K562 (cell line): ENCODE measurements at regions not wholly inside any gene's neighbourhood (a gene's known extent, or its start where the extent isn't known, plus 50 kb on each side); places are given as distances from the start of the nearest gene placed in this dataset.

Source experiments
- CC2D1A ChIP-seq: fragments of 450-650 bp; IDR thresholded peaks from 2 replicates; pipeline ENCODE4 v1.6.1; 2017; ENCODE audit warnings: mild to moderate bottlenecking
- CCAR2 ChIP-seq: fragments of 200-400 bp; formaldehyde crosslinking; IDR thresholded peaks from 2 replicates; pipeline ENCODE4 v1.6.1; 2017; ENCODE audit warnings: mild to moderate bottlenecking, low read depth, low read length
- HNRNPLL ChIP-seq: fragments of 200-400 bp; formaldehyde crosslinking; IDR thresholded peaks from 2 replicates; pipeline ENCODE4 v1.6.1; 2017; ENCODE audit warnings: low read length, low read depth, mild to moderate bottlenecking; ENCODE audit not compliant: poor library complexity, severe bottlenecking
- HSF4 ChIP-seq: fragments of 250-450 bp; sonication (Bioruptor Pico); IDR thresholded peaks from 2 replicates; pipeline ENCODE4 v2.1.2; 2022; ENCODE audit warnings: mild to moderate bottlenecking, moderate library complexity, borderline replicate concordance
- IRF2 ChIP-seq: sonication (generic); formaldehyde crosslinking; IDR thresholded peaks from 2 replicates; pipeline ENCODE4 v1.8.1; 2022; ENCODE audit warnings: mild to moderate bottlenecking, missing genetic modification reagents
- JUNB ChIP-seq: fragments of 450-650 bp; formaldehyde crosslinking; conservative IDR thresholded peaks from 2 replicates; pipeline ENCODE4 v1.4.0; 2020; ENCODE audit warnings: mild to moderate bottlenecking
- KLF1 ChIP-seq: fragments of 450-650 bp; IDR thresholded peaks from 2 replicates; pipeline ENCODE4 v1.6.1; 2016; ENCODE audit warnings: missing genetic modification characterization, missing compliant biosample characterization
- LCOR ChIP-seq: sonication (generic); formaldehyde crosslinking; IDR thresholded peaks from 2 replicates; pipeline ENCODE4 v1.8.0; 2022; ENCODE audit warnings: mild to moderate bottlenecking, missing genetic modification reagents
- MCM5 ChIP-seq: fragments of 450-650 bp; IDR thresholded peaks from 2 replicates; pipeline ENCODE4 v1.6.1; 2016; ENCODE audit warnings: low read depth
- MNT ChIP-seq, 2 experiments: fragments of 450-650 bp; conservative IDR thresholded peaks; 2 replicates each; pipeline ENCODE4 v1.6.1; 2017; ENCODE audit warnings: mild to moderate bottlenecking in 2 of 2, moderate library complexity in 2 of 2
- MTA3 ChIP-seq: fragments of 450-650 bp; formaldehyde crosslinking; IDR thresholded peaks from 2 replicates; pipeline ENCODE4 v1.6.1; 2017; ENCODE audit warnings: mild to moderate bottlenecking, borderline replicate concordance
- NR2C1 ChIP-seq, 2 experiments: fragments of 450-650 bp; IDR thresholded peaks; 2 replicates each; pipeline ENCODE4 v1.6.1; 2017; ENCODE audit warnings: mild to moderate bottlenecking in 2 of 2, antibody characterized with exemption in 1 of 2, inconsistent platforms in 1 of 2, missing compliant biosample characterization in 1 of 2, missing genetic modification characterization in 1 of 2
- RAD21 ChIP-seq, 2 experiments: fragments of 250-450 bp in 1 of 2; fragments of 450-650 bp in 1 of 2; sonication (Bioruptor Pico) in 1 of 2; formaldehyde crosslinking in 1 of 2; IDR thresholded peaks in 1 of 2; conservative IDR thresholded peaks in 1 of 2; 2 replicates each; pipeline versions ENCODE4 v1.4.0 to v1.8.0; 2020 to 2022; ENCODE audit warnings: mild to moderate bottlenecking in 2 of 2, moderate library complexity in 1 of 2
- SMAD2 ChIP-seq: fragments of 150-350 bp; IDR thresholded peaks from 2 replicates; pipeline ENCODE4 v1.6.1; 2014; ENCODE audit warnings: low read depth, mild to moderate bottlenecking, low read length
- SMARCA5 ChIP-seq: fragments of 450-650 bp; IDR thresholded peaks from 2 replicates; pipeline ENCODE4 v1.6.1; 2016
- SRSF3 ChIP-seq: fragments of 200-400 bp; formaldehyde crosslinking; IDR thresholded peaks from 2 replicates; pipeline ENCODE4 v1.6.1; 2016; ENCODE audit warnings: mild to moderate bottlenecking, low read length, moderate library complexity; ENCODE audit not compliant: insufficient read depth
- TFAM ChIP-seq: fragments of 250-450 bp; sonication (Bioruptor Pico); conservative IDR thresholded peaks from 2 replicates; pipeline ENCODE4 v1.5.0; 2021; ENCODE audit warnings: mild to moderate bottlenecking, moderate library complexity
- WHSC1 ChIP-seq: IDR thresholded peaks from one replicate; pipeline ENCODE4 v1.6.1; 2012; ENCODE audit warnings: low read length, control low read depth, inconsistent platforms
- XRCC5 ChIP-seq: fragments of 200-400 bp; formaldehyde crosslinking; IDR thresholded peaks from 2 replicates; pipeline ENCODE4 v1.6.1; 2017; ENCODE audit warnings: low read depth, mild to moderate bottlenecking, low read length
- ZNF263 ChIP-seq: sonication (generic); formaldehyde crosslinking; IDR thresholded peaks from 2 replicates; pipeline ENCODE4 v1.8.0; 2022; ENCODE audit warnings: mild to moderate bottlenecking, missing genetic modification reagents, borderline replicate concordance
- ZNF354B ChIP-seq: fragments of 250-450 bp; sonication (Bioruptor Pico); IDR thresholded peaks from 2 replicates; pipeline ENCODE4 v1.4.0; 2020
- ZNF75A ChIP-seq: fragments of 450-650 bp; formaldehyde crosslinking; IDR thresholded peaks from 2 replicates; pipeline ENCODE4 v1.4.0; 2020; ENCODE audit warnings: mild to moderate bottlenecking
- ZNF766 ChIP-seq: fragments of 200-800 bp; sonication (Bioruptor generic); conservative IDR thresholded peaks from 2 replicates; pipeline ENCODE4 v1.6.1; 2016; ENCODE audit warnings: missing genetic modification characterization, missing compliant biosample characterization
- TF ChIP-seq, protein P1 (sequence below): sonication (generic); formaldehyde crosslinking; IDR thresholded peaks from 2 replicates; pipeline ENCODE4 v1.8.1; 2022; ENCODE audit warnings: missing genetic modification reagents
- TF ChIP-seq, protein P2 (sequence below): sonication (generic); formaldehyde crosslinking; IDR thresholded peaks from 2 replicates; pipeline ENCODE4 v1.8.0; 2022; ENCODE audit warnings: mild to moderate bottlenecking, missing genetic modification reagents
- TF ChIP-seq, protein P3 (sequence below): fragments of 450-650 bp; IDR thresholded peaks from 2 replicates; pipeline ENCODE4 v1.6.1; 2014; ENCODE audit warnings: low read depth, mild to moderate bottlenecking, moderate library complexity, borderline replicate concordance

GRCh38 chr17:33908363-33909064 lies 346.6 kb upstream of the CCL2 start (continued):
- TF ChIP-seq, protein P1, sequence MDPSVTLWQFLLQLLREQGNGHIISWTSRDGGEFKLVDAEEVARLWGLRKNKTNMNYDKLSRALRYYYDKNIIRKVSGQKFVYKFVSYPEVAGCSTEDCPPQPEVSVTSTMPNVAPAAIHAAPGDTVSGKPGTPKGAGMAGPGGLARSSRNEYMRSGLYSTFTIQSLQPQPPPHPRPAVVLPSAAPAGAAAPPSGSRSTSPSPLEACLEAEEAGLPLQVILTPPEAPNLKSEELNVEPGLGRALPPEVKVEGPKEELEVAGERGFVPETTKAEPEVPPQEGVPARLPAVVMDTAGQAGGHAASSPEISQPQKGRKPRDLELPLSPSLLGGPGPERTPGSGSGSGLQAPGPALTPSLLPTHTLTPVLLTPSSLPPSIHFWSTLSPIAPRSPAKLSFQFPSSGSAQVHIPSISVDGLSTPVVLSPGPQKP (CRISPR knock-in tag): no peak
- TF ChIP-seq JUNB (CRISPR knock-in tag) (peak; percentile 68; the same call in 1 of the 2 replicates), HNRNPLL (no peak), MNT (conservative IDR thresholded peaks at IDR 0.05) (no peak), SRSF3 (no peak), LCOR (CRISPR knock-in tag) (no peak), SMARCA5 (no peak), ZNF766 (CRISPR knock-in tag) (peak; percentile 95), MTA3 (no peak), CC2D1A (peak; percentile 28; the same call in 1 of the 2 replicates), TFAM (no peak), NR2C1 (IDR thresholded peaks at IDR 0.05) (no peak), NR2C1 (tag; IDR thresholded peaks at IDR 0.05) (peak; percentile 90), KLF1 (no peak), ZNF354B (peak; percentile 93), HSF4 (CRISPR knock-in tag) (peak; percentile 98), ZNF263 (CRISPR knock-in tag) (no peak), MCM5 (no peak), RAD21 (CRISPR knock-in tag; conservative IDR thresholded peaks at IDR 0.05 in 1 of 2, IDR thresholded peaks at IDR 0.05 in 1 of 2) (no peak), WHSC1 (no peak), SMAD2 (no peak), ZNF75A (peak; percentile 77; the same call in 1 of the 2 replicates), CCAR2 (no peak), XRCC5 (no peak), IRF2 (CRISPR knock-in tag) (no peak)
- TF ChIP-seq, protein P2, sequence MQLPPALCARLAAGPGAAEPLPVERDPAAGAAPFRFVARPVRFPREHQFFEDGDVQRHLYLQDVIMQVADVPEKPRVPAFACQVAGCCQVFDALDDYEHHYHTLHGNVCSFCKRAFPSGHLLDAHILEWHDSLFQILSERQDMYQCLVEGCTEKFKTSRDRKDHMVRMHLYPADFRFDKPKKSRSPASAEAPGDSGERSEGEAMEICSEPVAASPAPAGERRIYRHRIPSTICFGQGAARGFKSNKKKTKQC: no peak
- TF ChIP-seq, protein P3, sequence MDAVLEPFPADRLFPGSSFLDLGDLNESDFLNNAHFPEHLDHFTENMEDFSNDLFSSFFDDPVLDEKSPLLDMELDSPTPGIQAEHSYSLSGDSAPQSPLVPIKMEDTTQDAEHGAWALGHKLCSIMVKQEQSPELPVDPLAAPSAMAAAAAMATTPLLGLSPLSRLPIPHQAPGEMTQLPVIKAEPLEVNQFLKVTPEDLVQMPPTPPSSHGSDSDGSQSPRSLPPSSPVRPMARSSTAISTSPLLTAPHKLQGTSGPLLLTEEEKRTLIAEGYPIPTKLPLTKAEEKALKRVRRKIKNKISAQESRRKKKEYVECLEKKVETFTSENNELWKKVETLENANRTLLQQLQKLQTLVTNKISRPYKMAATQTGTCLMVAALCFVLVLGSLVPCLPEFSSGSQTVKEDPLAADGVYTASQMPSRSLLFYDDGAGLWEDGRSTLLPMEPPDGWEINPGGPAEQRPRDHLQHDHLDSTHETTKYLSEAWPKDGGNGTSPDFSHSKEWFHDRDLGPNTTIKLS: no peak
